HEK293T (cell line): ENCODE measurements at regions not wholly inside any gene's neighbourhood (a gene's known extent, or its start where the extent isn't known, plus 50 kb on each side); places are given as distances from the start of the nearest gene placed in this dataset.

Experiments used
- BHLHE40 ChIP-seq: fragments of 450-650 bp; IDR thresholded peaks from 2 replicates; pipeline ENCODE4 v1.6.1; 2016; ENCODE audit warnings: mild to moderate bottlenecking, moderate library complexity, borderline replicate concordance
- FOXM1 ChIP-seq: fragments of 450-650 bp; IDR thresholded peaks from 2 replicates; pipeline ENCODE4 v1.6.1; 2017; ENCODE audit warnings: mild to moderate bottlenecking, borderline replicate concordance
- NFRKB ChIP-seq: fragments of 450-650 bp; IDR thresholded peaks from 2 replicates; pipeline ENCODE4 v1.6.1; 2016; ENCODE audit warnings: mild to moderate bottlenecking, moderate library complexity
- ZNF384 ChIP-seq: fragments of 450-650 bp; IDR thresholded peaks from 2 replicates; pipeline ENCODE4 v1.6.1; 2016

- TF ChIP-seq BHLHE40 = no peak
- no peak for TF ChIP-seq FOXM1
- no peak for TF ChIP-seq NFRKB
- TF ChIP-seq ZNF384 = no peak
Observed at GRCh38 chr19:30169196-30169900, 202.8 kb upstream of the ZNF536 start.
